MCF 10A (cell line): ENCODE measurements at regions not wholly inside any gene's neighbourhood (a gene's known extent, or its start where the extent isn't known, plus 50 kb on each side); places are given as distances from the start of the nearest gene placed in this dataset.

Experiments used
- BruUV-seq: library from RNA; stranded (reverse); fragments of 400-500 nt; replicated peaks from 2 replicates; lab custom pipeline; 2021; lab: Mats Ljungman, UMichigan
- CTCF ChIA-PET: fragments of 300-600 bp; sonication (Branson Sonifier 250); formaldehyde crosslinking; extraction: SDS; loops from one replicate; lab custom pipeline; 2021; ENCODE audit warnings: antibody characterized with exemption, inconsistent platforms; lab: Yijun Ruan, JAX
- POLR2A ChIA-PET: fragments of 300-600, 350-650 bp; sonication (Branson Sonifier 250); formaldehyde crosslinking; extraction: SDS; loops from one replicate; lab custom pipeline; 2020; ENCODE audit warnings: antibody characterized with exemption, inconsistent platforms; lab: Yijun Ruan, JAX
- DNase-seq: peaks from one replicate; pipeline ENCODE4 v3.0.0-alpha.2; 2018; ENCODE audit not compliant: unreplicated experiment
- H3K27ac Mint-ChIP-seq: one replicate; pipeline ENCODE4 v1.8.0; 2022; ENCODE audit warnings: mild to moderate bottlenecking, low read depth, mixed read lengths; ENCODE audit not compliant: unreplicated experiment
- H3K27me3 Mint-ChIP-seq: one replicate; pipeline ENCODE4 v1.8.0; 2022; ENCODE audit warnings: mixed read lengths; ENCODE audit not compliant: insufficient read depth, unreplicated experiment
- H3K36me3 Mint-ChIP-seq: one replicate; pipeline ENCODE4 v1.8.0; 2022; ENCODE audit warnings: mild to moderate bottlenecking, moderate library complexity, mixed read lengths; ENCODE audit not compliant: insufficient read depth, unreplicated experiment
- H3K4me1 Mint-ChIP-seq: one replicate; pipeline ENCODE4 v1.8.0; 2022; ENCODE audit warnings: mixed read lengths; ENCODE audit not compliant: insufficient read depth, unreplicated experiment
- H3K4me3 Mint-ChIP-seq: one replicate; pipeline ENCODE4 v1.8.0; 2022; ENCODE audit warnings: mild to moderate bottlenecking, moderate library complexity, mixed read lengths; ENCODE audit not compliant: unreplicated experiment
- H3K9me3 Mint-ChIP-seq: one replicate; pipeline ENCODE4 v1.8.0; 2022; ENCODE audit warnings: mixed read lengths; ENCODE audit not compliant: unreplicated experiment
- CTCF ChIP-seq: fragments of 200-600 bp; IDR thresholded peaks from one replicate; pipeline ENCODE4 v1.8.0; 2022; ENCODE audit warnings: antibody characterized with exemption, mild to moderate bottlenecking; ENCODE audit not compliant: unreplicated experiment
- intact Hi-C: fragments of 100-400 bp; cut with micrococcal nuclease; formaldehyde crosslinking; loops from 2 replicates; pipeline ENCODE4 v1.14.1; 2022

GRCh38 chr18:45506951-45507350, 108.3 kb upstream of the SLC14A2 start:
- H3K4me3 Mint-ChIP-seq: no peak overlapping the region
- peaks cover 43% of the 10 kb centered on the region for H3K27me3 Mint-ChIP-seq
- DNase-seq: no peak
- POLR2A ChIA-PET: no interaction called here
- CTCF ChIA-PET: interaction anchor here (0.6 kb wide), 1 partner anchor 1934 kb away, joined by 3 read pairs; no protein-coding TSS in a partner anchor
- BruUV-seq: no TSS peak
- no peak overlapping the region for H3K27ac Mint-ChIP-seq
- no peaks in the 10 kb centered on the region for H3K9me3 Mint-ChIP-seq
- H3K4me1 Mint-ChIP-seq: no peaks in the 10 kb centered on the region
- intact Hi-C loops: no loop called here
- H3K36me3 Mint-ChIP-seq: no peaks in the 10 kb centered on the region
- no peak for TF ChIP-seq CTCF

DNA sequence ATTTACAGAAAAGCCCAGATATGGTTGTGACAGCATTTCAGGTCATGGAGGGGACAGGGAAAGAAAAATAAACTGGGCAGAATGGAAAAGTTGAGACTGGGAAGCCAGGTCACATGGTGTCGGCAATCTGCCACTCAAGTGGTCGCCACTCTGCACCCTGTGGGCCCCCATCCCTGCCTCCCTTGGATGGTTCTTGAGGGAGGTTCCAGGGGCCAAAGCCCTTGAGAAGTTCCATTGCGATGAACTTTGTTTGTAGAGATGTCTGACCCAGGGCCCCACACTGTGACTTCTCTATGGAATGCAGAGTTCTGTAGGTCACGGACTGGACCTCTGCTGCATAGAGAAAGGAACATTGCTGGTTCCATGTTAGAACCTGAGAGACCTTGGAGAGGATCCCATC, 105.7 kb upstream of the SLC14A2 start:
- DNase-seq: no peak
- Mint-ChIP-seq H3K9me3 (no peaks in the 10 kb centered on the region), H3K27ac (no peak overlapping the region), H3K4me1 (no peaks in the 10 kb centered on the region), H3K36me3 (no peaks in the 10 kb centered on the region), H3K4me3 (no peak overlapping the region), H3K27me3 (peaks cover 26% of the 10 kb centered on the region)
- no peak for TF ChIP-seq CTCF
- ChIA-PET CTCF (no interaction called here), POLR2A (no interaction called here)
- BruUV-seq: no TSS peak
- intact Hi-C loops: no loop called here

GRCh38 chr18:45510656-45511055, 104.6 kb upstream of the SLC14A2 start:
- CTCF ChIA-PET: interaction anchor here (0.6 kb wide), 1 partner anchor 361 kb away, joined by 3 read pairs; no protein-coding TSS in a partner anchor

GRCh38 chr18:45512363-45512953, 102.8 kb upstream of the SLC14A2 start:
- Mint-ChIP-seq H3K27me3 (peaks cover 18% of the 10 kb centered on the region), H3K9me3 (no peaks in the 10 kb centered on the region), H3K27ac (no peak overlapping the region), H3K36me3 (no peaks in the 10 kb centered on the region), H3K4me3 (no peak overlapping the region), H3K4me1 (no peaks in the 10 kb centered on the region)
- no peak for TF ChIP-seq CTCF
- BruUV-seq: no TSS peak
- intact Hi-C loops: no loop called here
- POLR2A ChIA-PET: interaction anchor here (0.6 to 0.8 kb wide), 2 partner anchors 9 to 198 kb away, joined by 4 read pairs; no protein-coding TSS in a partner anchor
- DNase-seq: no peak
- CTCF ChIA-PET: no interaction called here

More at GRCh38 chr18:45510656-45511055, 104.6 kb upstream of the SLC14A2 start:
- POLR2A ChIA-PET: interaction anchor here (0.6 to 0.8 kb wide), 2 partner anchors 28 to 55 kb away, joined by 3 read pairs; no protein-coding TSS in a partner anchor
- H3K4me3 Mint-ChIP-seq: no peak overlapping the region
- H3K4me1 Mint-ChIP-seq: no peaks in the 10 kb centered on the region
- H3K36me3 Mint-ChIP-seq: no peaks in the 10 kb centered on the region
- no peaks in the 10 kb centered on the region for H3K9me3 Mint-ChIP-seq
- H3K27ac Mint-ChIP-seq: no peak overlapping the region
- no TSS peak for BruUV-seq
- intact Hi-C loops: no loop called here
- H3K27me3 Mint-ChIP-seq: peaks cover 18% of the 10 kb centered on the region
- DNase-seq: no peak
- TF ChIP-seq CTCF: no peak
